ENCODE measurements at regions not wholly inside any gene's neighbourhood (a gene's known extent, or its start where the extent isn't known, plus 50 kb on each side); places are given as distances from the start of the nearest gene placed in this dataset.

GRCh38 chr2:125070726-125071505 is 1045.8 kb downstream of the CNTNAP5 start:
- no peak for DNase-seq

DNA sequence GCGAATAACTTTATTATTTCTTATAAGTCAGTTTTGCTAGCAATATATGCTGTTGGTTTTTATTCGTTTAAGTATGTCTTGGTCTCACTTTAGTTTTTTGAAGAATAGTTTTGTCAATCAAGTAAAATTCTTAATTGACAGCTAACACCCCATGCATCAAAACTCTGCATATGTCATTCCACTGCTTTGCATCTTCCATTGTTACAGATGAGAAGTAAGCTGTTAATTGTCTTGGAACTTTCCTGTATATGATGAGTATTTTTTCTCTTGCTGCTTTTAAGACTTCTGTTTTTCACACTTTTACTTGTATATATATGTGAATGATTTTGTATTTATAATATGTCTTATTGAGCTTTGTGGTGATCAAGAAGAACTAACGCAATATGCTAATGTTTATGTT is 1048.4 kb downstream of the CNTNAP5 start:
- no peak for DNase-seq

DNA sequence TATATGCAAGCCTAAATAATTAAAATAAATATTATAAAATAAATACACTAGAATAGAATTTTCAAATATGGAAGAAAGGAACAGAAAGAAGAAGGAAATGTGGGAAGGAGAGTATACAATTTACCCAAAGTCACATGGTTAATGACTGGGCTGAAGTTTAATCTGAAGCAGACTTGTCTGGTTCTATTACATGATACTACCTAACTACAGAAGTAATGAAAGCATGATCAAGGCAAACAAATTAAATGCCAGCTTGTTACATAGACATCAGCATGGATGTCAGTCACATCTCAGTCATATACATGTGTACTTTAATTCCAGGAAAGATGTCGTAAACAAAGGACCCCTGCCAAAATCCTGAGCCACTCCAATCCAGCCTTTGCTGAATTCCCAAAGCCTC is 1060.8 kb downstream of the CNTNAP5 start:
- DNase-seq, result no peak

GRCh38 chr2:125086313-125087184 is 1061.5 kb downstream of the CNTNAP5 start:
- no peak for DNase-seq

GRCh38 chr2:125092276-125093009 is 1067.4 kb downstream of the CNTNAP5 start:
- no peak for DNase-seq

- no peak for DNase-seq
These were observed 1070.7 kb downstream of the CNTNAP5 start for GRCh38 chr2:125095826-125096225.

DNA sequence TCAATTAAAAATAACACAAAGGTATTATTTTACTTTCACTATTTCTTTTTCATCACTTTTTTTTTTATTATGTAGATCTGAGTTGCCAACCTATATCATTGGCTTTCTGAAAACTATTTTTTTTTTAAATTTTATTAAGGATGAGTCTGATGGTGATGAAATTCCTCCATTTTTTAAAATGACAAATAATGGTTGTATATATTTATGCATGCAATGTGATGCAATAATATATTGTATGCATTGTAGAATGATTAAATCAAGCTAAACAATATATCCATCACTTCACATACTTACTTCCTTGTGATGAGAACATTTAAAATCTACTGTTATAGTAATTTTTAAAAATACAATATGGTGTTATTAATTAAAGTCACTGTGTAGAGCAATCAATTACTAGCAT is 1081.6 kb downstream of the CNTNAP5 start:
- no peak for DNase-seq

GRCh38 chr2:125107446-125107845 is 1082.4 kb downstream of the CNTNAP5 start:
- no peak for DNase-seq

DNA sequence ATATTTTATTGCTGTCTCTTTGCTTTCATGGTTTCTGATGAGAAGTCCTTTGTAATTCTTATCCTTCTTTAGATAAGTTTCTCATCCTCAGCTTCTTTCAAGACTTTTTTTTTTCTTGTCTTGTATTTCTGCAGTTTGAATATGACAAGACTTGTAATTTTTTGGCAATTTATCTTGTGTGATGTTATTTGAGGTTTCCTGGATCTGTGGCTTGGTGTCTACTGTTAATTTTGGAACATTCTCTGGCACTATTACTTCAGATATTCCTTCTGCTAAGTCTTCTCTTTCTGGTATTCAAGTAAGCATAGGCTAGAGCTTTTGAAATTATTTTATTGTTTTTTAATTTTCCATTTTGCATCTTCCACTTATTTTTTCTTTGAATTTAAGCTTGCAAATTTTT is 1083.2 kb downstream of the CNTNAP5 start:
- DNase-seq, result no peak

GRCh38 chr2:125125902-125126301 is 1100.8 kb downstream of the CNTNAP5 start:
- DNase-seq, result no peak

GRCh38 chr2:125160947-125161346 is 1135.9 kb downstream of the CNTNAP5 start:
- DNase-seq, result no peak

GRCh38 chr2:125167152-125167551 is 1142.1 kb downstream of the CNTNAP5 start:
- DNase-seq, result no peak

- DNase-seq, result no peak
These were observed 1142.7 kb downstream of the CNTNAP5 start for GRCh38 chr2:125167820-125168219.

DNA sequence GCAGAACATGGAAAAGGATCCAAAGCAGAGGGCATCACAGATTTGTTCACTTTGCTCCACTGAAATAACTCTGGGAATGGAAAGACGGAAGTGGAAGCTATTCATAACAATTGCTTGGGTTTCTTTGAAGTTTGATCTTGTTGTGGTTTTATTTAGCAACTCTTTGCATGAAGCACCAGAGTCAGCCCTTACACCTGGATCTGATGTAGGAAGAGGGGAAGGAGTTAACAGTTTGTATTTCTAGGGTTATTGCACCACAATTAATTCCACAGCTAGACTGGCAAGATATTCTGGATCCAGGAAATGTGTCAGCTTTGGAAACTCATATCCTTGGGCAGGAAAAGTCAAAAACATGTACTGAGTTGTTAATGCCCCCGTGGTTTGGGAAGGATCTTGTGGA is 1143.4 kb downstream of the CNTNAP5 start:
- no peak for DNase-seq

DNA sequence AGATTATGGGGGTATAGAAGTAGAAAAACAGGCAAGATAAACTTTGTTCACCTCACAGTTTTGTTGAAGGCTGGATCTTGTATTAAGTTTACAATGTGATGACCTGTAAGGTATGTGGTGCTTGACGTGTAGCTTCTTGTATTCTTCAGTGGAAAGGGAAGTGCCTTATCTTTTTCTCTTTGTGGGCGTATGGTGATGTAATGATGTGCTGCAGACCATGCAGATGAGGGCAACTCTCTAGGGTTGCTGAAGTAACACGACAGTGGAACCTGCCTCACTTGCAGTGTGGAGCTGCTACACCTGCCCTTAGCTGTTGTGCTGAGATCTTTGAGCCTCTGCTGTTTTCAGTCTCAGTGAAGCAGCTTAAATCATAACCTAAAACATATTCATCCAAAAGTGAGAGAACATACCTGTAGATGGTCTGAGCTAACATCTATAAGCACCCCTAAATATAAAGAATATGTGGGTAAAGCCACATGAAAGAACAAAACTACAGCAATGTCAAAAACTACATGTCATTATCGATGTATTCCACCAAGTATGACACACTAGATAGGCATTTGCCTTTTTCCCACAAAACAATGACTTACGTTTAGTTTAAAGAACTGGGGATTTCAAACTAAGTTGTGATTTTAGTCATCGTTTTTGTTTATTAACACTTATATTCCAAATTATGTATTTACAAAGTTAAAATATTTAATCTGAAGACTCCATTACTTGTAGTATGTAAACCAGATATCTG is 1144.1 kb downstream of the CNTNAP5 start:
- DNase-seq, result no peak

DNA sequence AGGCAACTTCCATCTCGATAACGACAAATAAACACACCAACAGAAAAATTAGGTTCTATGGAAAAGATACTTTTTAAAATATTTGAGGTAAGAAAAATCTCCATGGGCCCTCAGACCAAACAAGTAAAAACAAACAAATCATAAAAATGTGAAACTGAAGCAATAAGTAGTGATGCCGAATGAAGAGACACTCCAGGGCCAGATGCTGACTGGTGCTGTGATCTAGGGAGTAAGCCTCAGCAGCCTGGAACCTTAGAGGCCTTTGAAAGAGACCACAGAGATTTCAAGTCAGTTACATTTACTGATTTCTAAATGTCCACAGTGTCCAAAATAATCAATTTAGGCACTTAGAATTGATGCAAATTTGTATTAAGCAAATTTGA is 1144.7 kb downstream of the CNTNAP5 start:
- no peak for DNase-seq

GRCh38 chr2:125172181-125172580 is 1147.1 kb downstream of the CNTNAP5 start:
- DNase-seq, result no peak

DNA sequence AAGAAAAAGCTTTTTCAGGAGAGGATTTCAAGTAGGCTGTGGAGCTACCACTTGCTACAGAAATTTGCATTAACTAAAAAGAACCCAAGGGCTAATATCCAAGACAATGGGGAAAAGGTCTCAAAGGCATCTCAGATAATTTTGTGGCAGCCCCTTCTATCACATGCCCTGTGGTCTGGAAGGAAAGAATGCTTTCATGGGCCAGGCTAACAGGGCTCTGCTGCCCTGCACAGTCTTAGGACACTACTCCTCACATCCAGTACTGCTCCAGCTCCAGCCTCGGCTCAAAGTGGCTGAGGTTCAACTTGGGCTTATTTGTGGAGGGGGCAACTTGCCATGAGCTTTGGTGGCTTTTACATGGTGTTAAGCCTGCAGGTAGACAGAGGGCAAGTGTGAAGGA is 1150.3 kb downstream of the CNTNAP5 start:
- DNase-seq, result no peak

- no peak for DNase-seq
These were observed 1160.7 kb downstream of the CNTNAP5 start for GRCh38 chr2:125185691-125186270.

DNA sequence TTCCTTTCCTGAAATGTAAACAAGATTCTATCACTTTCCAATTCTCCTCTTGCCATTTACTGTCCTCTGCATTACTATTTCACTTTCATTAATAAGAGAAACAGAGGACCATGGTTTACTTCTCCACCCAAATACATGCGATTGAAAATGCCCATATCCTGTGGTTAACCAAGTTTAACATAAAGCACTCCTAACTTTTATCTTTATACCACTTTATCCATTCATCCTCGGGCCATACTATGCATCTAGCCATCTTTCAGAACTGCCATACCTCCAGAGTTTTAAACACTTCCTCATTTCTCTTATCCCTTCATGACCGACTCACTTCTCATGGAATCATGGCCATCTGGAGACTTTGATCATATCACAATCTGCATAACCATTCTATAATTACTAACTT is 1182.3 kb downstream of the CNTNAP5 start:
- DNase-seq, result no peak

- no peak for DNase-seq
These were observed 1191.2 kb downstream of the CNTNAP5 start for GRCh38 chr2:125216321-125216720.

DNA sequence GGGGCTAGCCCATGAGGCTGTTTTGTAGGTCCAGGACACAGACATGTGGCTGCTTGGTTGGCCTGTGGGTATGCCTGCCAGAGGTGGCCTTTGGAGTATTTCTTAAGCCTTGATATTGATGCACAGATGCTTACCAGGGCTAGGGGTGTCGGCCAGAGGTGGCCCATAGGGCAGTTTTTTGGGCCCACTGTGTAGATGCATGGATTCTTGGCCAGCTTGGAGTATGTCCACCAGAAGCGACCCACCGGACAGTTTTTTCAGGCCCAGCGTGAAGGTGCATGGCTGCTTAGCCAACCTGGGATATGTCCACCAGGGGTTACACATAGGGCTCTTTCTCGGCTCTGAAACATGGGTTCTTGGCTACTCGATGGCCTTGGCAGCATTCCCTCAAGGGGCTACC is 1199.1 kb downstream of the CNTNAP5 start:
- DNase-seq, result no peak

Data from stimulated activated CD4-positive, alpha-beta T cell treated with anti-CD3 and anti-CD28 coated beads, Interleukin-2, amount 100 ng/mL, for 24 hours (primary cell).